ENCODE measurements at regions not wholly inside any gene's neighbourhood (a gene's known extent, or its start where the extent isn't known, plus 50 kb on each side); places are given as distances from the start of the nearest gene placed in this dataset.

GRCh38 chr19:30171138-30171635 is 201.0 kb upstream of the ZNF536 start (continued):
- TF ChIP-seq ZNF132 (tag by site-specific recombination; IDR thresholded peaks at IDR 0.05; ENCODE audit: borderline replicate concordance), result no peak
- TF ChIP-seq YY2 (tag by site-specific recombination; IDR thresholded peaks at IDR 0.05), result no peak
- TF ChIP-seq ZNF114 (tag by site-specific recombination; IDR thresholded peaks at IDR 0.05), result no peak
- TF ChIP-seq ZNF223 (tag by site-specific recombination; IDR thresholded peaks at IDR 0.05), result no peak
- no peak for TF ChIP-seq ZEB2 (tag by site-specific recombination; IDR thresholded peaks at IDR 0.05)
- TF ChIP-seq ZNF175 (tag by site-specific recombination; IDR thresholded peaks at IDR 0.05), result peak; percentile 26; the same call in 1 of the 2 replicates
- no peak for TF ChIP-seq ZNF626 (tag by site-specific recombination; IDR thresholded peaks at IDR 0.05)
- TF ChIP-seq, protein P1, sequence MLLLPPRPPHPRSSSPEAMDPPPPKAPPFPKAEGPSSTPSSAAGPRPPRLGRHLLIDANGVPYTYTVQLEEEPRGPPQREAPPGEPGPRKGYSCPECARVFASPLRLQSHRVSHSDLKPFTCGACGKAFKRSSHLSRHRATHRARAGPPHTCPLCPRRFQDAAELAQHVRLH (tag by site-specific recombination; IDR thresholded peaks at IDR 0.05), result no peak
- no peak for TF ChIP-seq ZFP3 (tag by site-specific recombination; IDR thresholded peaks at IDR 0.05; ENCODE audit: low read depth)
- TF ChIP-seq ZFP37 (tag by site-specific recombination; IDR thresholded peaks at IDR 0.05), result no peak
- TF ChIP-seq ZNF350 (tag by site-specific recombination; IDR thresholded peaks at IDR 0.05), result no peak
- TF ChIP-seq BCL6B (tag by site-specific recombination; IDR thresholded peaks at IDR 0.05), result no peak; the same call in 1 of the 2 replicates
- peak; percentile 64; the same call in 1 of the 2 replicates for TF ChIP-seq ZNF704 (tag by site-specific recombination; IDR thresholded peaks at IDR 0.05)
- no peak for TF ChIP-seq ZNF292 (tag by site-specific recombination; IDR thresholded peaks at IDR 0.05; ENCODE audit: borderline replicate concordance, low read depth)
- TF ChIP-seq, protein P2, sequence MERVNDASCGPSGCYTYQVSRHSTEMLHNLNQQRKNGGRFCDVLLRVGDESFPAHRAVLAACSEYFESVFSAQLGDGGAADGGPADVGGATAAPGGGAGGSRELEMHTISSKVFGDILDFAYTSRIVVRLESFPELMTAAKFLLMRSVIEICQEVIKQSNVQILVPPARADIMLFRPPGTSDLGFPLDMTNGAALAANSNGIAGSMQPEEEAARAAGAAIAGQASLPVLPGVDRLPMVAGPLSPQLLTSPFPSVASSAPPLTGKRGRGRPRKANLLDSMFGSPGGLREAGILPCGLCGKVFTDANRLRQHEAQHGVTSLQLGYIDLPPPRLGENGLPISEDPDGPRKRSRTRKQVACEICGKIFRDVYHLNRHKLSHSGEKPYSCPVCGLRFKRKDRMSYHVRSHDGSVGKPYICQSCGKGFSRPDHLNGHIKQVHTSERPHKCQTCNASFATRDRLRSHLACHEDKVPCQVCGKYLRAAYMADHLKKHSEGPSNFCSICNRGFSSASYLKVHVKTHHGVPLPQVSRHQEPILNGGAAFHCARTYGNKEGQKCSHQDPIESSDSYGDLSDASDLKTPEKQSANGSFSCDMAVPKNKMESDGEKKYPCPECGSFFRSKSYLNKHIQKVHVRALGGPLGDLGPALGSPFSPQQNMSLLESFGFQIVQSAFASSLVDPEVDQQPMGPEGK (tag by site-specific recombination; IDR thresholded peaks at IDR 0.05), result no peak
- no peak for TF ChIP-seq KLF1 (tag by site-specific recombination; IDR thresholded peaks at IDR 0.05)
- TF ChIP-seq ZNF324 (tag by site-specific recombination; IDR thresholded peaks at IDR 0.05), result no peak
- no peak for TF ChIP-seq ZNF677 (tag by site-specific recombination; IDR thresholded peaks at IDR 0.05)
- no peak for TF ChIP-seq ZNF23 (tag by site-specific recombination; IDR thresholded peaks at IDR 0.05; ENCODE audit: borderline replicate concordance)
- no peak for TF ChIP-seq KLF7 (tag by site-specific recombination; IDR thresholded peaks at IDR 0.05; ENCODE audit: borderline replicate concordance)
- no peak for TF ChIP-seq ZNF404 (tag by site-specific recombination; IDR thresholded peaks at IDR 0.05)
- no peak; the same call in 1 of the 2 replicates for TF ChIP-seq ZNF416 (tag by site-specific recombination; IDR thresholded peaks at IDR 0.05)
- no peak for TF ChIP-seq MYNN (tag by site-specific recombination; IDR thresholded peaks at IDR 0.05; ENCODE audit: borderline replicate concordance)
- TF ChIP-seq KLF10 (tag by site-specific recombination; IDR thresholded peaks at IDR 0.05), result no peak
- no peak for TF ChIP-seq ZNF391 (tag by site-specific recombination; IDR thresholded peaks at IDR 0.05; ENCODE audit: borderline replicate concordance, low read depth)
- TF ChIP-seq HIC1 (tag by site-specific recombination; IDR thresholded peaks at IDR 0.05), result 0 out of 2 replicates have a peak, but pooled peaks have one; percentile 40
- no peak for TF ChIP-seq ZNF449 (tag by site-specific recombination; IDR thresholded peaks at IDR 0.05)
- no peak for TF ChIP-seq HOXA7 (CRISPR knock-in tag; IDR thresholded peaks at IDR 0.05; ENCODE audit: borderline replicate concordance)
- TF ChIP-seq ZBTB1 (tag by site-specific recombination; IDR thresholded peaks at IDR 0.05), result no peak
- no peak for TF ChIP-seq ZNF830 (tag by site-specific recombination; IDR thresholded peaks at IDR 0.05; ENCODE audit: low read depth)
- TF ChIP-seq EGR2 (tag by site-specific recombination; IDR thresholded peaks at IDR 0.05; ENCODE audit: low read depth), result peak; percentile 99
- TF ChIP-seq ZNF211 (tag by site-specific recombination; IDR thresholded peaks at IDR 0.05; ENCODE audit: low read depth), result 0 out of 2 replicates have a peak, but pooled peaks have one; percentile 39
- no peak for TF ChIP-seq ZNF121 (tag by site-specific recombination; IDR thresholded peaks at IDR 0.05)
- no peak for TF ChIP-seq ZNF561 (tag by site-specific recombination; IDR thresholded peaks at IDR 0.05; ENCODE audit: borderline replicate concordance)
